GM12878 (cell line): ENCODE measurements at regions not wholly inside any gene's neighbourhood (a gene's known extent, or its start where the extent isn't known, plus 50 kb on each side); places are given as distances from the start of the nearest gene placed in this dataset.

Experiments
- EP300 ChIP-seq, 2 experiments: fragments of 150-350 bp in 1 of 2; IDR thresholded peaks; 2 replicates each; pipeline ENCODE4 v1.6.1; 2011 to 2012; ENCODE audit warnings: low read depth in 2 of 2, low read length in 2 of 2, borderline replicate concordance in 1 of 2, improper control_type of control experiment in 1 of 2, inconsistent platforms in 1 of 2; ENCODE audit not compliant: control insufficient read depth in 1 of 2
- NFIC ChIP-seq: IDR thresholded peaks from 2 replicates; pipeline ENCODE4 v1.6.1; 2012; ENCODE audit warnings: low read depth, mild to moderate bottlenecking, inconsistent platforms, low read length, moderate library complexity
- NFYA ChIP-seq: IDR thresholded peaks from 2 replicates; pipeline ENCODE4 v1.6.1; 2011; ENCODE audit warnings: low read depth, mild to moderate bottlenecking, low read length, improper control_type of control experiment, borderline replicate concordance
- POLR2A ChIP-seq: IDR thresholded peaks from 2 replicates; pipeline ENCODE4 v1.6.1; 2011; ENCODE audit warnings: low read depth, mild to moderate bottlenecking, low read length
- SREBF1 ChIP-seq: IDR thresholded peaks from 2 replicates; pipeline ENCODE4 v1.6.1; 2012; ENCODE audit warnings: mild to moderate bottlenecking, low read length
- ZBTB4 ChIP-seq: fragments of 450-650 bp; formaldehyde crosslinking; IDR thresholded peaks from 2 replicates; pipeline ENCODE4 v1.4.0; 2022; ENCODE audit warnings: mild to moderate bottlenecking, moderate library complexity
- ZNF384 ChIP-seq: IDR thresholded peaks from 2 replicates; pipeline ENCODE4 v1.6.1; 2012; ENCODE audit warnings: low read depth, mild to moderate bottlenecking, low read length, improper control_type of control experiment, borderline replicate concordance
- TF ChIP-seq, protein P1 (sequence below), 3 experiments: IDR thresholded peaks in 2 of 3; conservative IDR thresholded peaks in 1 of 3; 2 replicates each; pipeline ENCODE4 v1.5.1; 2011; ENCODE audit warnings: low read depth in 3 of 3, low read length in 3 of 3, mild to moderate bottlenecking in 3 of 3, control low read depth in 2 of 3, moderate library complexity in 2 of 3, inconsistent platforms in 1 of 3, mixed read lengths in 1 of 3; ENCODE audit not compliant: control insufficient read depth in 2 of 3, insufficient read depth in 1 of 3; ENCODE audit errors: extremely low read depth in 1 of 3
- TF ChIP-seq, protein P2 (sequence below): IDR thresholded peaks from 2 replicates; pipeline ENCODE4 v1.6.1; 2011; ENCODE audit warnings: borderline replicate concordance, low read depth, mild to moderate bottlenecking, moderate library complexity, mixed read lengths, low read length; ENCODE audit not compliant: insufficient read depth; ENCODE audit errors: extremely low read length
- TF ChIP-seq, protein P3 (sequence below): IDR thresholded peaks from 2 replicates; pipeline ENCODE4 v1.6.1; 2012; ENCODE audit warnings: mild to moderate bottlenecking, low read depth, low read length
- TF ChIP-seq, protein P4 (sequence below): fragments of 450-650 bp; IDR thresholded peaks from 2 replicates; pipeline ENCODE4 v1.6.1; 2017; ENCODE audit warnings: borderline replicate concordance

GRCh38 chr20:7399114-7399513 lies 541.1 kb downstream of the HAO1 start:
- TF ChIP-seq, protein P1, sequence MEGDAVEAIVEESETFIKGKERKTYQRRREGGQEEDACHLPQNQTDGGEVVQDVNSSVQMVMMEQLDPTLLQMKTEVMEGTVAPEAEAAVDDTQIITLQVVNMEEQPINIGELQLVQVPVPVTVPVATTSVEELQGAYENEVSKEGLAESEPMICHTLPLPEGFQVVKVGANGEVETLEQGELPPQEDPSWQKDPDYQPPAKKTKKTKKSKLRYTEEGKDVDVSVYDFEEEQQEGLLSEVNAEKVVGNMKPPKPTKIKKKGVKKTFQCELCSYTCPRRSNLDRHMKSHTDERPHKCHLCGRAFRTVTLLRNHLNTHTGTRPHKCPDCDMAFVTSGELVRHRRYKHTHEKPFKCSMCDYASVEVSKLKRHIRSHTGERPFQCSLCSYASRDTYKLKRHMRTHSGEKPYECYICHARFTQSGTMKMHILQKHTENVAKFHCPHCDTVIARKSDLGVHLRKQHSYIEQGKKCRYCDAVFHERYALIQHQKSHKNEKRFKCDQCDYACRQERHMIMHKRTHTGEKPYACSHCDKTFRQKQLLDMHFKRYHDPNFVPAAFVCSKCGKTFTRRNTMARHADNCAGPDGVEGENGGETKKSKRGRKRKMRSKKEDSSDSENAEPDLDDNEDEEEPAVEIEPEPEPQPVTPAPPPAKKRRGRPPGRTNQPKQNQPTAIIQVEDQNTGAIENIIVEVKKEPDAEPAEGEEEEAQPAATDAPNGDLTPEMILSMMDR (IDR thresholded peaks at IDR 0.05 in 2 of 3, conservative IDR thresholded peaks at IDR 0.05 in 1 of 3; ENCODE audit: control insufficient read depth in 2 of 3, extremely low read depth in 1 of 3, insufficient read depth in 1 of 3, low read depth in 3 of 3, low read length in 3 of 3): no peak
- TF ChIP-seq ZBTB4 (no peak), NFIC (no peak), EP300 (IDR thresholded peaks at IDR 0.05; ENCODE audit: borderline replicate concordance in 1 of 2, control insufficient read depth in 1 of 2, low read depth in 2 of 2, low read length in 2 of 2) (no peak), POLR2A (no peak), ZNF384 (no peak), NFYA (no peak), SREBF1 (no peak)
- TF ChIP-seq, protein P2, sequence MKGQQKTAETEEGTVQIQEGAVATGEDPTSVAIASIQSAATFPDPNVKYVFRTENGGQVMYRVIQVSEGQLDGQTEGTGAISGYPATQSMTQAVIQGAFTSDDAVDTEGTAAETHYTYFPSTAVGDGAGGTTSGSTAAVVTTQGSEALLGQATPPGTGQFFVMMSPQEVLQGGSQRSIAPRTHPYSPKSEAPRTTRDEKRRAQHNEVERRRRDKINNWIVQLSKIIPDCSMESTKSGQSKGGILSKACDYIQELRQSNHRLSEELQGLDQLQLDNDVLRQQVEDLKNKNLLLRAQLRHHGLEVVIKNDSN: no peak
- TF ChIP-seq, protein P3, sequence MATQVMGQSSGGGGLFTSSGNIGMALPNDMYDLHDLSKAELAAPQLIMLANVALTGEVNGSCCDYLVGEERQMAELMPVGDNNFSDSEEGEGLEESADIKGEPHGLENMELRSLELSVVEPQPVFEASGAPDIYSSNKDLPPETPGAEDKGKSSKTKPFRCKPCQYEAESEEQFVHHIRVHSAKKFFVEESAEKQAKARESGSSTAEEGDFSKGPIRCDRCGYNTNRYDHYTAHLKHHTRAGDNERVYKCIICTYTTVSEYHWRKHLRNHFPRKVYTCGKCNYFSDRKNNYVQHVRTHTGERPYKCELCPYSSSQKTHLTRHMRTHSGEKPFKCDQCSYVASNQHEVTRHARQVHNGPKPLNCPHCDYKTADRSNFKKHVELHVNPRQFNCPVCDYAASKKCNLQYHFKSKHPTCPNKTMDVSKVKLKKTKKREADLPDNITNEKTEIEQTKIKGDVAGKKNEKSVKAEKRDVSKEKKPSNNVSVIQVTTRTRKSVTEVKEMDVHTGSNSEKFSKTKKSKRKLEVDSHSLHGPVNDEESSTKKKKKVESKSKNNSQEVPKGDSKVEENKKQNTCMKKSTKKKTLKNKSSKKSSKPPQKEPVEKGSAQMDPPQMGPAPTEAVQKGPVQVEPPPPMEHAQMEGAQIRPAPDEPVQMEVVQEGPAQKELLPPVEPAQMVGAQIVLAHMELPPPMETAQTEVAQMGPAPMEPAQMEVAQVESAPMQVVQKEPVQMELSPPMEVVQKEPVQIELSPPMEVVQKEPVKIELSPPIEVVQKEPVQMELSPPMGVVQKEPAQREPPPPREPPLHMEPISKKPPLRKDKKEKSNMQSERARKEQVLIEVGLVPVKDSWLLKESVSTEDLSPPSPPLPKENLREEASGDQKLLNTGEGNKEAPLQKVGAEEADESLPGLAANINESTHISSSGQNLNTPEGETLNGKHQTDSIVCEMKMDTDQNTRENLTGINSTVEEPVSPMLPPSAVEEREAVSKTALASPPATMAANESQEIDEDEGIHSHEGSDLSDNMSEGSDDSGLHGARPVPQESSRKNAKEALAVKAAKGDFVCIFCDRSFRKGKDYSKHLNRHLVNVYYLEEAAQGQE: no peak
- TF ChIP-seq, protein P4, sequence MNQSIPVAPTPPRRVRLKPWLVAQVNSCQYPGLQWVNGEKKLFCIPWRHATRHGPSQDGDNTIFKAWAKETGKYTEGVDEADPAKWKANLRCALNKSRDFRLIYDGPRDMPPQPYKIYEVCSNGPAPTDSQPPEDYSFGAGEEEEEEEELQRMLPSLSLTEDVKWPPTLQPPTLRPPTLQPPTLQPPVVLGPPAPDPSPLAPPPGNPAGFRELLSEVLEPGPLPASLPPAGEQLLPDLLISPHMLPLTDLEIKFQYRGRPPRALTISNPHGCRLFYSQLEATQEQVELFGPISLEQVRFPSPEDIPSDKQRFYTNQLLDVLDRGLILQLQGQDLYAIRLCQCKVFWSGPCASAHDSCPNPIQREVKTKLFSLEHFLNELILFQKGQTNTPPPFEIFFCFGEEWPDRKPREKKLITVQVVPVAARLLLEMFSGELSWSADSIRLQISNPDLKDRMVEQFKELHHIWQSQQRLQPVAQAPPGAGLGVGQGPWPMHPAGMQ: no peak
